Epithelial cell of prostate (primary cell): ENCODE measurements at regions not wholly inside any gene's neighbourhood (a gene's known extent, or its start where the extent isn't known, plus 50 kb on each side); places are given as distances from the start of the nearest gene placed in this dataset.

Experiments used
- DNase-seq: peaks from one replicate; pipeline ENCODE4 v3.0.0-alpha.2; 2011; ENCODE audit warnings: low read depth, low spot score
- H3K27ac ChIP-seq: fragments of 450-650 bp; 2 replicates; pipeline ENCODE4 v1.5.1; 2017; ENCODE audit warnings: mild to moderate bottlenecking

DNA sequence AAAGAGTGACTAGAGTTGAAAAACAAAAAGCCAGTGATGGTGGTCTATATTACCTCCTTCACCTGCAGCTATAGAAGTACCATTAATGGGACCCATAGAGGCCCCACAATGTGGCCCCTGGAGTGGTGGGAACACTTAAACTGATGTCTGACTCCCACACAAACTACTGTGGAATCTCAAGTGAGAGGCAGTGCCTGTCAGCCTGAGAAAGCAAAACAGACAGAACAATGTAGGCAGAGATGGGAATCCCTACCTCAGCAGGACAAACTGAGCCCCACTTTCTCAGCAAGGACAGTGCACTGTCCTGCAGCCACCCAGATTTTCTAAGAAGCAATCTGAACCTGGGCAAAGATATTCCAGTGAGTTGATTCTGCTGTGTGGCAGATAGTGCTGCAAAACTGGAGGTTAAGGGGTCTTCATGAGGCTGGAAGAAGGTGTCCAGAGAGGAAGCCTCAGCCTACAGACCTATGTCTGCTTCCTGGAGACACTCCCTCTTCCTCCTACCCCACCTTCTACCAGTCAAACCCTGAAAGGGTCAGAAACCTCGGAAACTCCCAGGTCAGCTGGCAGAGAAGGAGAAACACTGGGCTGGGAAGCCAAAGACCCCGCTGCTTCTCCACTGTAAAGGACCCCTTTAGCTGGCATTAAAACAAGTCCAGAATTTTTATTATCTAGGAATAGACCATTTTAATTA, 228.7 kb downstream of the C1orf94 start:
- DNase-seq, result no peak
- H3K27ac ChIP-seq, result no peak overlapping the region

DNA sequence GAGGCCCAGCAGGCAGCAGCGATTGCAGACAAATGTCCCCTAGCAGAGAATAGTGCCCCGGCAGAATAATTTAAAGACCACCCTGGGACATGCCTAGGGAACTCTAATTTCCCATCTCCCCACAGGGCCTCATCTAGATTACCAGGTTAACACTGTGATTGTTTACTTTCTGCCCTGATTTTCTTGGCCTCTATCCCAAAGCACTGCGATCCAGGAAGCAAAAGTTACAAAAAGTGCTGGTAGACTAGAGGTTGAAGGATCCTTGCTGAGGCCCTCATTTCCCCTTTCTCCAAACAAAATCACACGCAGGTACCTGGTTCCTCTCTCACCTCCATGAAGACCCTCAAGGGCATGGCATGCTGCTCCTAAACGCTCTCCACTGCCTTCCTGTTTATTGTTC, 229.7 kb downstream of the C1orf94 start:
- no peak for DNase-seq
- no peak overlapping the region for H3K27ac ChIP-seq

DNA sequence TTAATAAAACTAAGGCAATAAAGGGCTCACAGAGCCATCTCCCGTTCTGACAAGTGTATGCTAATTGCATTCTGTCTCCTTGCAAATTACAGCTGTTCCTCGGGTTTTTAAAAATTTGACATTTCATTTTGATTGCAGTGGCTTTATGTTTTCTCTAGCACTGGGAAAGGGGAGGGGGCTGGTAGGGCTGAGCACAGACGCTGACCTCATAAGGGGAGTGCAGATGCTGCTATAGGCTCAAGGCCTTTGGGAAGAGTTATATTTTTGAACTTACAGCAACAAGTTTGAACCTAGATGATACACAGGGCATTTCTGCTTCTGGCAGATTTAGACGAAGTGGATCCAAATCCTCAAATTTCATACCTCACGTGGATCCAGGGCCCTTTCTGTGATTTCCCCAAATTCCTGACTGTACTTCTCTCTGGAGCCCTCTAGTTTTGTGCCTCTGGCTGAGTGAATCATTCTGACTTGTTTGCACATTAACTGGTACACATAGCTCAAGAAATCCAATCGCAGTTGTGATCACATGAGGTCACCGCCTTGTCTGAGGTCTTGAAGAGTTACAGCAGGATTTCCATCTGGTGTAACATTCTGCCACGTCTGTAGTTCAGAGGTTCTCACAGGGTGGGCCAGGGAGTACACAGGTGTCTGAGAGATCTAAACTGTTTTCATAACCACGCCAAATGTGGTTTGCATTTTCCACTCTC, 230.3 kb downstream of the C1orf94 start:
- no peak overlapping the region for H3K27ac ChIP-seq
- peak; percentile 24 for DNase-seq

DNA sequence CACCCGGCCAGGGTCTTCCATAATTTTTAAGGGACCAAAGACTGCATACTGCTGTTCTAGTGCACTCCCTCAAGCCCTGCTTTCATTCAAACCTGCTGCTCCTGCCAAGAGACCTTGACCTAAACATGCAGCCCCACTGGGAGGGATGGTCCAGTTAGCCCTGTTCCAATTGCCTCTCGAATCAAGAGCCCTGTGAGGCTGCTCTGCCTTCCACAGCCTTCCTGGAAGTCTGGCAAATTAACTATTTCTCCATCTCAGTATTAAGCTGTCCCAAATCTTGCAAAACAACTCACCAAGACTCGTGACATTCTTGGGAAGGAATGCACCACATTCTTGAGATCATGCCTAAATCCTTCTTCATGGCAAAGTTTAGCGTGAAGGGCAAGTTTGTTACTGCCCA, 231.3 kb downstream of the C1orf94 start:
- no peak for DNase-seq
- no peak overlapping the region for H3K27ac ChIP-seq

DNA sequence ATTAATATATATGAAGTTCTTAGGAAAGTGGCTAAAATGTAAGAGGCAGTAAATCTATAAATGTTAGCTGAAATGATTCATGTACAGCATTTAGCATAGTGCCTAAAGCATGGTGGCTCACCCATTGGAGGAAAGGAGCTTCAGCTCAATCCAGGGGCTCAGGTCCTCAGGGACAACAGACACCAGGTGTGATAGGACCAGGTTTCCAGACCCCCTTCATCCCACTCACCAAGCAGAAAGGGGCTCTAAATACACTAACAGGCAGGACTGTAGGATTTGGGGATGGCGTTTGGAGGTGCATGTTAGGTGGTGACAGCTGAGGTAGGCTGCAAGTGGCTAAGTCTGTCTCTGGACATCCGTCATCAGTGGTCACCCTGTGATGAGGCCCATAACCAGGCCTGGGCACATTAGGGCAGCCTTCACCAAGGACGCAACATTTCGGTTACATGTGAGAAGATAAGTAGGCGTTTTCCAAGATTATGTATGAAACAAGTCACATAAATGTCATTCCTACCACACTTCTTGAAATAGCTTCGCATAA, 233.1 kb downstream of the C1orf94 start:
- DNase-seq, result no peak
- no peak overlapping the region for H3K27ac ChIP-seq

DNA sequence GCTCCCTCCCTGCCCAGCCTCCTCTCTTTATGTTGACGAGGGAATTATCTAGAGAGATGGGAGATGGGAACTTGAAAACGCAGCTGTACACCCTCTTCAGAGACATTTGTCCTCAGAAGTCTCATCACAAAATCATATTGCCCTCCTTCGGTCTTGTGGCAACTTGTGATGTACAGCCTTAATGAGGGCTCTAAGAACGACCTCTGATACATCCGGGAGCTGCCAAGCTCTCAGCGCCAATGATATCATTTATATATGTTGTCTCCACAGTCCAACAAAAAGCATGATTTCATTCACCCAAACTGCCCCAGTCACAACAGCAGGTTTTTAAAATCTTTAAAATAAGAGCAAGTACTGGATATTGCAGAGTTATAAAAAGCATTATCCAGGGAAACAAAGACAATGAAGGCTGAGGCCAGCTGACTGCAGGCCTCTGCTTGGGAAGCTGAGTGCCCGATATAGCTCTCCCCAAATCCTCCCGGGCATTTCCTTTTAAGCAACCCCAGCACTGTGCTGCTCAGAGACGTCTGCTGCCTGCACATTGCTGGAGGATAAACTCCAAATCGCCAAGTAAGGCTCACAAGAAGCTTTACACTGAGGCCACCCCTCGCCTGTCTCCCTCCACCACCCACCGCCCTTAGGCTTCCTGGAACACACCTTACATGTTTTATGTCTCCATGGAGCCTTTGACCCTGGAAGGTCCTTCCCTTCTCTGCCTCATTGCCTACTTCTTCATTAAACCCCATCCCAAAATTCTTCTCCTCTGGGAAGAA, 236.1 kb downstream of the C1orf94 start:
- no peak overlapping the region for H3K27ac ChIP-seq
- DNase-seq, result no peak

DNA sequence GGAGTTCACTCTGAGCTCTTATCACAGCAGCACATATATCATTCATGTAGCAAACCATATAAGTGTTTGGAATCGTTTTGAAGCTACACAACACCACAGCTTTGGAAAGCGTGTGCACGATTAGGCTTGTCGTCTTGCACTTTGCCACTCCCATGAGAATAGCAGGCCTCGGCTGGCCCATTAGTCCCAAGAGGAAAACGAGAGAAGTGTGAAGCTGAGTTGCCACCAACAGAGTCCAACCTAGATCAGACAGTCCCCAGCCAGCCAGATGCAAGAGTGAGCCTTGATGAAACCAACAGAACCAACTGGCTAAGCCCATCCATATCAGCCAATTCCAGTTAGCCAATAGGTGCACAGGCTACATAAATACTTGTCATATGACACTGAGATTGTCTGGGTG, 238.4 kb downstream of the C1orf94 start:
- DNase-seq, result no peak

DNA sequence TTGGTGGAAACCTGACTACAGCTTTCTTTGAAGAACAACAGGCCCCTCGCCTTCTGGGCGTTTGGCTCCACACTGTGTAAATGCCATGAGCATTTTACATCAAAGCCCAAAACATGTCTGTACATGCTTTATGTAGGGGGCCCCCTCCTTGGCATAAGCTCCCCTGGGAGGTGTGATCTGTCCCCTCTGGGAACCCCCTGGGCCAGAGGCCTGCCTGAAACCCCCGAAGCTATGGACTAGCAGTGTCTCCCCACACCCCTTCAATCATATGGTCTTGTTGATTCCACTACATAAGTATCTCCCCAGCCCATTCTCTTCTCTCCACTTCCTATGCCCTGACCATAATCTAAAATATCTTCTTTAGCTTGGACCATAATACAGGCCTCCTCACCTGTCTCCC, 241.5 kb downstream of the C1orf94 start:
- H3K27ac ChIP-seq, result no peak overlapping the region
- no peak for DNase-seq

More for the DNA sequence above, 238.4 kb downstream of the C1orf94 start:
- no peak overlapping the region for H3K27ac ChIP-seq

DNA sequence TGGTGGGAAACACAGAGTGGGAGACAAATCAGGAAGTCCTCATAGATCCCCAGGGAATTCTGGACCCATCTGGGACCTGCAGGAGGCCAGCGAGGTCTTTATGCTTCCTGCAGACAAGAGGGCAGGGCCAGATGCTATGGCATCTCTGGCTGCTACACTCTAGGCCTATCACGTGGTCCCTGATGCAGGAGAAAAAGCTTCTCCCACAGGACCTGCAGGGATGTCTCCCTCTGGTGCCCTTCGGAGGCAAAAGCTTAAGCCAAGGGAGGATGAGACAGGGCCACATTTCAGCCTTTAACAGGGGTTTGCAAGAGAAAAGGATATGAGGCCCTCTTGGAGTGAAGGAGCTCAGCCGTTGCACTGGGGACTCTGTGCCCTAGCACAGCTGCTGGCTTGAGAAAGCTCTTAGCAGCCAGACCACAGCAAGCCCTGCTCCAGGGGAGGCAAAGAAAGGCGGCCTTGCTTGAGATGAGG, 243.0 kb downstream of the C1orf94 start:
- no peak overlapping the region for H3K27ac ChIP-seq
- DNase-seq, result no peak

DNA sequence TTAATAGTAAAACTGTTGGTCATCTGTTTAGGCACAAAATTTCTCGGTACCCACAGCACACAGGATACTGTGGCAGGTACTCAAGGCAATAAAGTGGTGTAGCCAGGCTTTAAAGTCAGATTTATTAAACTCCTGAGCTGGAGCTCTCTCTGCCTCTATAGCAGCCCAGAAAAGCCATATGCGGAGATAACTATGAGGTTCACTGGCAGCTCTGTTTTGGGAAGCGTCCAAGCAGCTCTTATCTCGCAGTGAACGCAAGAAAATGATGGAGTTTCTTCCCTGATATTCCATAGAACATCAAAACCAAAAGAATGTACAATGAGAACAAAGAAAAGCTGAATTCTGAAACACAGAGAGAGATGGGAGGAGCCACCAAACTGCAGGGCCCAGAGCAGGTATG, 248.3 kb downstream of the C1orf94 start:
- DNase-seq, result no peak
- no peak overlapping the region for H3K27ac ChIP-seq

DNA sequence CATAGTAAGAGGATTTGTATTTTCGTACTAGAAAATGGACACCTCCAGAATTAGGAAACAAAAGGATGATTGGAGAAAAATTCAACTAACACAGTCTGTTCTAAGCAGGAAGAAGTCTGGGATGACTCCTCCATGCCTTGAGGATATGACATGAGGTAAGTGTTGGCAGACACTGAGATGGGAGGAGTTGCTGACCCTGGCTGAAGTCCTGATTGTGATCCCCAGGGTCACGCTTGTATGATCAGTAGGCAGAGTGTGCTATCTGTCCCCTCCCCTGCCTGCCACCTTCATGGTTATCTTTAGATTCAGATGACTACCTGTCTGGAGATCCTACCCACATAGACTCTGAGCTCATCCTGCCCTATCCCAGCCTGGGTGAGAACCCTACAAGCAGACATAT, 249.1 kb downstream of the C1orf94 start:
- DNase-seq, result no peak
- no peak overlapping the region for H3K27ac ChIP-seq

DNA sequence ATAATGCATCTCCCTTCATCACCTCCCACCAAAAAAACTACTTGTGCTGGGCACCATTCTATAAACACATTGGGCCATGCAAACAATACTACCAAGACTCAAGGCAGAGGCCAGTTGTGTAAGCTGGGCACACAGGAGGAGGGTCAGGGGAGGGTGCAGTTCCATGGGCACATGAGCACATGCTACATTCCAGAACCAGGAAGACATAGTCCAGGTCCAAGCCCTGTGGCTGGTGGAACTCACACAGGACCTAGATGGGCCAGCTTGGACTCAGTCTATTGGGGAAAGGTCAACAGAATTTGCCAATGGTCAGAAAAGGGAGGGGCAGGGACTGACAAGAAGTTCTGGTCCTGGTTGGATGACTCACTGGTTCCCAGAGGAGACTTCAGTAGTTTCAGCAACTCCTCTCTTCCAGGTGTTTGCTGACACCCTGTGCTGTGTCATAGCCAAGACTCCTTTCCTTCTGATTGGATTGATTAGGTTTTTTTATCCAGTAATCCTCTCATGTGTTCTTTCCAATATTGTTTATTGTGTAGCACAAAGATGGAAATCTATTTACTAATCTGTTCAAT, 249.7 kb downstream of the C1orf94 start:
- DNase-seq, result no peak
- H3K27ac ChIP-seq, result no peak overlapping the region

DNA sequence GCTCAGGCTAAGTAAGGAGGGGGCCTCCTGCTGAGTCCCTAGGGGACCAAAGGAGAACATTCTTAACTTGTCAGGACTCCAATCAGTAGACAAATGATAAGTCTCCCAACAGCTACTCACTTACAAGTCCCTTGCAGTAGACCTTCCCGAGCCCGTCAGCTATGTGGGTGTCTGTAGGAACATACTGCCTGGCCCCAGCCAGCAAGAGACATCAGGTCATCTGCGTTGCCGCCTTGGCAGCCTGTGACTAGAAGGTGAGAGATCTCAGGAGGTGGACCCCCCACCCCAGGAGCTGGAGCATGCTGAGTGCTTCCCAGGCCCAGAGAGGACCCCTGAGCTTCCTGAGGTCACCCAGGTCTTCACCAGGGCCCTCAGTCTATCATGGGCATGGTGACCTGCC, 250.5 kb downstream of the C1orf94 start:
- no peak for DNase-seq
- no peak overlapping the region for H3K27ac ChIP-seq

DNA sequence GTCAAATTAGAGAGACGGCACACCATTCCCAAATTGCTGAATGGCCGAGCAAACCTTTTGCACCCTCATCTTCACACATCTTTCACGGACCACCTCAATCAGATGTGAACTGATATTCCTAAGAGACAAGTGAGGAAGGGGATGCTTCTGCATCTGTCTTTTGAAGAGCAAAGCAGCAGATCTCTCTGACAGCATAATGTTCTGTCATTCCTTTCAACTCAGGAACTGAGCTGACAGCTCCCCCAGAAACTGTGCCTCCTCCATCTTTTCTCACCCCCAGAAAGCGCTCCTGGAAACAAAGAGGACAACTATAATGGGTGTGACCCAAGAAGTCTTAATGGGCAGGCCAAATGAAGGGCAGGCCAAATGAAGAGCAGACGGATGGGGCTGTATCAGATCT, 256.4 kb downstream of the C1orf94 start:
- no peak overlapping the region for H3K27ac ChIP-seq
- DNase-seq, result no peak

DNA sequence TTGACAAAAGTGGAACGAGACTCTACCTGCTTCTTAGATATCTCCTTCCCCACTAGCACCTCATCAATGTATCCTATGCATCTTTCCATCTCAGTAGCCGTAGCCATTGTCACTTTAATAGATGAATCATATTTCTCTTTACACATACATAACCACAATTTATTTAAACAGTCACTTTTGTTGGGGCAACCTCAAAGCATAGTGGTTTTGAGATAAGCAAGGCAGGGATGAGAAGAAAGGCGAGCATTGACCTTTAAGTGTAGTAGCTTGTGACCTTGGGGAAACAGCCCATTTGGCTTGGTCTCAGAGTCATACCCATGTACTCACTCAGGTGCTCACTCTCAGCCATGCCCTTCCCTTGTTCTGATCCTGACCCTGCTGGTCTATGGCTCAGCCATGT, 260.1 kb downstream of the C1orf94 start:
- no peak overlapping the region for H3K27ac ChIP-seq
- no peak for DNase-seq

DNA sequence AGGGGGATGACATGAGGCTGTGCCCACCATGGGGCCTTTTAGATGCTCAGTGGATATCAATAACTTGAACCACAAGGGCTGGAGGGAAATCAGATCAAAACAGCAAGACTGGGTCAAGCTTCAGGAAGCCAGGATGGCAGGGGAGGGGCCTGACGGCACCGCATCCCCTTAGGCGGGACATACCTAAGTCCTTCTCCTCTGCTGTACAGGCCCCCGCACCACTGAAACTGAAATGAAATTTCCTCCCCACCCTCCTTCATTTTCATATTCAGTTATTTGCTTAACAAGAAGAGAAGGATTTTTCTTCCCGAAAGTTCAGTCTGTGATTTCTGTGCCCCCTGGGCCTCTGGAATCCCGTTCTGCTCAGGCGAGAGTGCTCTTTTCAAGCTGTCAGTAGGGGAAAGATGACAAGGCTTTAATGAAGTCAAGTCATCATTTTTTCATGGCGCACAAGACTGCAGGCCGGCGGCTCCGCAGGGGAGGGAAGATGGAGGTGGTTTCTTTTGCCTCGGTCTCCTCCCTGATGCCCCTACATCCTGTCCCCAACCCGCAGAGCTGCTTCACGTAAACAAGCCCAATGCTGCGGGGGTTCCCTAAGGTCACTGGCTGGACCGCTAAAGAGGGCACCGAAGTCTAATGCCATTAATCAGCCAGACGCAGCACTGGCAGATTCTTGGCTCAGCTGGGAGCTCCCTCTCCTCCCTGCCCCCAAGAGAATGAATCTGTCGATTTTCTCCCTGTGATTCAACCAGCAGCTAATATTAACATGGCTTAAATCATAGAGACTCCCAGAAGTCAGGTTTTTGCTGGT, 264.8 kb downstream of the C1orf94 start:
- DNase-seq, result no peak
- no peak overlapping the region for H3K27ac ChIP-seq

DNA sequence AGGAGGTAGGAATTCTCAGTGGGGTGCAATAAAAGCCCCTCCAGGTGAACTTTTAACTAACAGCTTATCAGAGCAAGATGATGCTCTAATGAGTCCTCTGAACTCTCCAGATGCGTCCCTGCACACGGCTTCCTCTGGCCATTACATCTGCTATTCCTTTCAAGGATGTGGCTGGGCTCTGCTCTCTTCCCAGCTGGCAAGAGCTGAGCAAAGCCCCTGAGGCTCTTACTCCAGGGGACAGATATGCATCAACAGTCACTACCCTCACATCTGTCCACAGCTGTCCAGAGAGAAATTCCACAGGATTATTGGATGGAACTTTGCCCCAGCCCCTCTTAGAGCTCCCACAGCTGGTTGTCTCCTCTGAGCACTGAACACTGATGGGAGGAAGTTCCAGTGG, 267.8 kb downstream of the C1orf94 start:
- no peak for DNase-seq

DNA sequence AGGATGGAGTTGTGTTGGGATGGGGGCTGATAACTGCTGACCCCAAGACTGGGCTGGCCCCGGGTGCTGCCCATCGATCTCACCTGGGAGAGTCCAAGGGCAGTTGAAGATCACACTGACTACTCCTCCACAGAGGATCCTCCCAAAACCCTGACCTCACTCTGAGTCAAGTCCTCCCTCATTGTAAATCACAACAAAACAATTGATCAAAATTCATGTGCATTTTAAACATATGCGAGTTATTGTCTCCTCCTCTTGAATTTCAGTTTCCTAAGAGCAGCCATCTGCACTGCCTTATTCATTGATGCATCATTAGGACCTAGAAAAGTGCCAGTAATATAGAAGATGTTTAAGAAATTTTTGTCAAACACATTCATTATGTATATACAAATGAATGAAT, 273.6 kb downstream of the C1orf94 start:
- H3K27ac ChIP-seq, result no peak overlapping the region
- no peak for DNase-seq

More for the DNA sequence above, 267.8 kb downstream of the C1orf94 start:
- no peak overlapping the region for H3K27ac ChIP-seq

DNA sequence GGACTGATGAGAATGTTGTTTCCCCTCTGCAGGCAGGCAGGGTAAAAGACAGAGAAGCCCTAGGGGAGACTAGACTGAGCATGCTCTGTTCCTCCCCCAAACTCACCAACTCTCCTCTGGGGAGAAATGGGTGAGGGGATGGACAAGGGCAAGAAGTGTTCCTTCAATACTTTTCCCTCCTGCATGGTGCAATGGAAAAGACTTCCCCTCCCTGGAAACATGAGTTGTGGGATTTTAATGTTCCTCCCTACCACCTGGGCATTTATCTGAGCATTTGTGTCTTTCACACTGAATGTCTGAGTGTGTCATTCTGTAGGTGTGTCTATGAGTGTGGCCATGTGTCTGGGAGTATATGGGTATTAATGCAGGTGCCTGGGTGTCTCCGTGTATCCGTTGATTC, 275.7 kb downstream of the C1orf94 start:
- no peak overlapping the region for H3K27ac ChIP-seq

DNA sequence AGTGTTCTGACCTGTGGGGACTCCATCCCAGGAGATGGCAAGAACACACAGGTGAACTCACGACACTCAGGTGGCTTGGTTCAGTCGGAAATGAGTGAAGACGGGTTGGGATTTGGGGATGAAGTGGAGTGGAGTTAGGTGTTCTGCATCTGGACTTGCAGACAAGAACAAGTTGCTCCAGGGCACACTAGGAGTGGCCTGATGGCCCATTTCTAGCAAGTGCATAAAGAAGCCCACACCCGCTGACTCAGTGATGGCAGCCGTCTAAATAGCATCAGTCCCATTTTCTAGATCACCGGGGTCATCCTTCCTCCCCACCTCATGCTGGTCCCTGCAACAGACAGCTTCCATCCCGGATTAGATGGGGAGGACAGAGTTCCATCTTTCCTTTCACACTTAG, 278.4 kb downstream of the C1orf94 start:
- DNase-seq, result no peak

More for the DNA sequence above, 275.7 kb downstream of the C1orf94 start:
- no peak for DNase-seq

More for the DNA sequence above, 278.4 kb downstream of the C1orf94 start:
- H3K27ac ChIP-seq, result no peak overlapping the region
